T-helper 1 cell treated with Interleukin-12 subunit alpha and Interleukin-12 subunit beta and Interleukin-4 antibody, amounts not matched to agents 30 ng/mL and 1 ng/mL, for 36 hours (primary cell): ENCODE measurements at regions not wholly inside any gene's neighbourhood (a gene's known extent, or its start where the extent isn't known, plus 50 kb on each side); places are given as distances from the start of the nearest gene placed in this dataset.

Source experiments
- intact Hi-C: fragments of 100-400 bp; cut with micrococcal nuclease; formaldehyde crosslinking; loops from one replicate; pipeline ENCODE4 v1.15.1; 2024

DNA sequence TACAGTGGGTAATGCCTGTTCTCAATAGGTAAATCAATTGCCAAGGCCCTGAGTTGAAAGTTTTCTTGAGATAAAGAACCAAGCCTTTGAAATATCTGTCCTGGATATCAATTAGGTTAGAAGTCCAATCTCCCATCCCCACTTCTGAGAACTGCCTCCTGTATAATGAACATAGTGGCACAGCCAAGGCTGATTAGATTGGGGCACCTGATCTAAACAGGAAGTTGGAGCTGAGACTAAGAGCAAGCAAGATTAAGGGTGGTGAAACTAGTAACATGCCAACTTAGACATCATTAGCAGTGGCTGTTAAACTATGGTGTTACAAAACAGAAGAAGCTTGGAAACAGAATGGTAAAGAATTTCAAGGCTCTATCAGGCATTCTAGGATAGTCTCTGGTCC is 137.7 kb upstream of the TMEM108 start:
- intact Hi-C loops: no loop called here

DNA sequence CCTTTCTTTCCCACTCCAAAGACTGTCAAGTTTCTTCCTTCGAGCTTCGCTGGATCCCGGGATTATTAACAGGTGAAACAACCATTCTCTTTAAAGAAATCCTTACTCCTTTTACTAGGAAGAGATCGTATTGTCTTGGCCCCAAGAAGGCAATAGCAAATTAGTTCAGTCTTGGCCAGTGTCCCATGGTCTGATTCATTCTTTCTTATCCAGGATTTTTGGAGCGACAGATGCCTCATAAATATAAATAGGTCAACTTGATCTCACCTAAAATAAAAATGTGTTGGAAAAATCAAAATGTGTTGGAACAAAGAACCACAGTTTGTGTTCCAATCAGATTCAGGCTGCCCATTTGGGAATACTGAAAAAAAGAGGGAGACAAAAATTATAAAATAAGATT is 140.1 kb upstream of the TMEM108 start:
- intact Hi-C loops: no loop called here

DNA sequence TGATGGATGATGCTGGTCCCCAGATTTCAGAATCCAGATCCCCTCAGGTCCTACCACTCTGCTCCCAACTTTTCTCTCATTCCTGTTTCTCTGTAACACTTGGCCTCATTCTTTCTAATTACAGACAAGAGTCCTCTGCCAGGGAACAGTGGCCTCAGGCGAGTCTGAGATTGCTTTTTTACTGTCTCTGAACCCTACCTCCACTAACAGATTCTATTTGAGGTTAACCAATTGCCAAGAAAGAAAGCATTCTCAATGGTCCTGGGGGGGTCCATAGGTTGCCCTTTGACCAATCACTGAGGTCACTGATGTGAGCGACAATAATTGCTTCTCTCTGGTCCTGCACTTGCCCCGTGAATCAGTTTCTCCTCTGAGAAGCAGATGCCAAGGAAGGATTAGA is 145.2 kb upstream of the TMEM108 start:
- intact Hi-C loops: no loop called here

DNA sequence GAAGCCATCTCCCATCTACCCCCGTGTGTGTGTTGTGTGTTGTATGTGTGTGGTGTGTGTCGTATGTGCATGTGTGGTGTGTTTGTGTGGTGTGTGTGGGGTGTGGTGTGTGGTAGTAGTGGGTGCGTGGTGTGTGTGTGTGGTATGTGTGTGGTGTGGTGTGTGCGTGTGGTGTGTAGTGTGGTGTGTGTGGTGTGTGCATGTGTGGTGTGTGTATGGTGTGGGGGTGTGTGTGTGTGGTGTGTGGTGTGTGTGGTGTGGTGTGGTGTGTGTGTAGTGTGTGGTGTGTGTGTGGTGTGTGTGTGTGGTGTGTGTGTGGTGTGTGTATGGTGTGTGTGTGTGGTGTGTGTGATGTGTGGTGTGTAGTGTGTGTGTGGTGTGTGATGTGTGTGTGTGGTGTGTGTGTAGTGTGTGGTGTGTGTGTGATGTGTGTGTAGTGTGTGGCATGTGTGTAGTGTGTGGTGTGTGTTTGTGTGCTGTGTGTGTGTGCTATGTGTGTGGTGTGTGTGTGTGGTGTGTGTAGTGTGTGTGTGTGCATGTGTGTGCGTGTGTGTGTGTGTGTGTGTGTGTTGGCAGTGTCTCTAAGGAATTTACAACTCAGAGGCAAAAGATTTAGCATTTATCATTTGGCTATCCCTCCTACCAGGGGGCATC is 156.3 kb upstream of the TMEM108 start:
- intact Hi-C loops: loop anchor here (5.0 kb wide), 1 partner anchor 145 kb away; no protein-coding TSS in a partner anchor

DNA sequence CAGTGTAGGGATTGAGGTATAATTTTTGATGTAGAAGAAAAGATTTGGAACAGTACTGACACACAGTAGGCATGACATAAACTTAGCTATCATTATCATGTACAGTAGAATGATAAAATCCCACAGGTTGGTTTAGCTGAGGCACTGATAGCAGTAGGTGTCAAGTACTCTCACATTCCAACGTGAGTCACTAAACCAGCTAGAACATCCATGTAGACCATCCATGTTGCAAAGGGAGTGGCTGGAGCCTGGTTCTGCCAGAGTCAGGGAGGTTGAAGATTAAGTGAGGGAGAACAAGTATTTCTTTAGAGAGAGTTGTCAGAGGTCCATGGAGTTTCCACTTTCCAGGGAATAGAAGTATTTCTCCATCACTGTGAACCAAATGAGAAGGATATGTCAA is 157.2 kb upstream of the TMEM108 start:
- intact Hi-C loops: loop anchor here (5.0 kb wide), 1 partner anchor 144 kb away; no protein-coding TSS in a partner anchor

DNA sequence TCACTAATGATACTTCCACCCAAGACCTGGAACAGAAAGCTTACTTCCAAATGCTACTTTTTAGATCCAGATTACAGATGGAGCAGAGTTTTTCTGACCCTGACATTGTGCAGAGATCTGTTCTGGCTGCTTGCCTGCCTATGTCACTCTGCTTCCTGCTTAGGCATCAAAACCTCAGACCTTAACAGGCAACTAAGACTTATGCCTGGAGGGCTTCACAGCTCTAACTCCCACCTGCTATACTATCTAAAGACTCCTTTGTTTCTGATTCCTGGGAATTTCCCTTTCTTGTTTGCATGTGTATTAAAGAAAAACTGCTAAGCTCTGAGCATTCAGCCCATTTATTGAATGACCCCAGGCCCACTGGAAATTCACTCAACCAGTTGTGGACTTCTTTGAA is 157.4 kb upstream of the NPHP3 start:
- intact Hi-C loops: loop anchor here (5.0 kb wide), 1 partner anchor 142 kb away; no protein-coding TSS in a partner anchor

DNA sequence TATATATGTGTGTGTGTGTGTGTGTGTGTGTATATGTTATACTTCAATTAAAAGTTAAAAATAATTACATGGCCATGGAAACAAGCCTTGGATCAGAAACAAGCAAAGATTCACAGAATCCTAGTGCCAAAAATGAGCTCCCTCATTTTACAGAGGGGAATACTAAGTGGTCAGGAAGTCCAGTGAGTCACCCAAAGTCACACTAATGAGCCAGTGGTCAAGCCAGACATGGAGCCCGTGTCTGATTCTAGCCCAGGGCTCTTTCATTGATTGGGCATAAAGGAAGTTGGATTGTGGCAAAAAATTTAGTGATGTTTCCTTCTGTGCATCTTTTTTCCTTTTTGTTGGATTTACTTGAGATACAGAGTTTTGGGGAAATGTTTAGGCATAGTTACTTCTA is 152.5 kb upstream of the NPHP3 start:
- intact Hi-C loops: no loop called here

DNA sequence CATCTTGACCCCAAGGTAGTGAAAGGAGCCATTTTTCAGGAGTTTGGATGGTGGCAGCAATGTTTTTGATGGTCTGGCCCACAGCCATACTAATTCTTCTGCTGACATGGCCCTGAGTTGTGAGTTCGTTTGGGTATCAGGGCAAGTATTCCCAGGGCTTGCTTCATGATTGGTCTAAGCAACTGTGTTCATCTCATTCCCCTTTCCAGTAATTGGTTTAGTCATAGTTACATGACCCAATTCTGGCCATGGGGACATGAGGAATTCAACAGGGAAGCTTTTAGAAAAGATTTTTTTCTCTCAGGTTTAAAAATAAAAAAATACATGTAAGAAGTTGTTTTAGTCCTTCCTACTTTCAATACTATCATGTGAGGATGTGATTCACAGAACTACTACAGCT is 150.5 kb upstream of the NPHP3 start:
- intact Hi-C loops: no loop called here

DNA sequence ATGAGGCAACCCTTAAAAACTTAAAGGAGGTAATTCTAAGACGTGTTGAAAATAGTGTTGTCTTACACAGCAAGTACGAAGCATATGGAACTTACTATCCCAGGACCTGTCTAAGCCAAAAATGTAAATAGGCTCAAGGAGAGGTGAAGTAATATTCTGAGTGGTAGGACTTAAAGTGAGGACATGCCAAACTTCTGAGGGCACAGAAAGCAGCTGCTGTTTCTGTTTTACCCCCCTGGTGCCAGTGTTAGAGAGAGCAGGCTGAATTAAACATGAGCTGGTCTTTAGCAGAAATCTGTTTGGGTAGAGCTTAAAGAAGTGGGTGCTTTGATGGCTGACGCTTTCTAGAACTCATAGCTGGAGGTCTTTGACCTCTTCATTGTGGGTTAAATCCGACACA is 149.7 kb upstream of the NPHP3 start:
- intact Hi-C loops: no loop called here

DNA sequence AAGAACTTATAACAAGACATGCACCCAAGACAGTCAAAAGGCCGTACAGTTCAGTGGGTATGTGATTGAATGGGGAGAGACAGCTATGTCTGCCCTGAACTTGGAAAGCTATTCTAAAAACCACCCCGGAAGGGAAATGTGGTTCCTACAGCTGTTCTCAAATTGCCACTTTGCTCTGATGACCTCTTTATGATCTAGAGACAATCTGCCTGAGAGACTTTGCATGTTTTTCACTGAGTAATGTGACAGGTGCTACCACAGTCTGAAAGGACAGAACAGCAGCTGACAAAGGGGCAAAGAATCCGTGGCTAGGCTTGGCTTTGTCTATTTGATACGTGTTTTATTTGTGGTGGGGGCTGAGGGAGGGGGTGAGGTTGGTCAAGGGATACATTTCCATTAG is 148.3 kb upstream of the NPHP3 start:
- intact Hi-C loops: no loop called here

DNA sequence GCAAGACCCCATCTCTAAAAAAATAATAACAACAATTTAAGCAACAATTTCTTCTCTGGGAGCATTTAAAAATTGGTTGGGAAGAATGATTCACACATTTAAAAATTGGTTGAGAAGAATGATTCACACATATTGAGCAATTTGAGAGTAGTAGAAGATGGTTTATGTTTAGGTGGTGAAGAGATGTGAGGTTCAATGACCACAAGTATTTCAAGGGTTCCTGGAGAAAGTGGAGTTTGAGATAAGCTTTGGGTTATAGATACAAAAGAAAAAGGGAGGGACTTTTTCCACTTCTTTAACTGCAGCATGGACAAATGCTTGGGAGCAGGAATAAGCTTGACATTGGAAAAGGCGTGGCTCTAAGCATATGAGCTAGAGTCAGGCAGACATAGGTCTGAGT is 145.7 kb upstream of the NPHP3 start:
- intact Hi-C loops: no loop called here

DNA sequence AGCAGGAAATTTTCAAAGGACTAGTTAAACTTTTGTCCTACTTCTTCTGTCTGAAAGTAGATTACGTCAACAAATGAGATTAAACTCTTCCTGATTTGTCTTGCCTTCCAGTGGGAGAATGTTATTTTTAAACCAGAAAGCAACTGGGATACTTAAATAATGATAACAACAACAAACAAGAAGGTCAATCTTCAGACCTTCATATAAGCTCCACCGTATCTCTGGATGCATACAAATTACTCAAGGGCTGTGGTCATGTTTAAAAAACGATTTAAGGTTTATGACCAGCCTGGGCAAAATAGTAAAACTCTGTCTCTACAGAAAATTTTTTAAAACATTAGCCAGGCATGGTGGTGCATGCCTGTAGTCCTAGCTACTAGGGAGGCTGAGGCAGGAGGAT is 145.3 kb upstream of the NPHP3 start:
- intact Hi-C loops: no loop called here

DNA sequence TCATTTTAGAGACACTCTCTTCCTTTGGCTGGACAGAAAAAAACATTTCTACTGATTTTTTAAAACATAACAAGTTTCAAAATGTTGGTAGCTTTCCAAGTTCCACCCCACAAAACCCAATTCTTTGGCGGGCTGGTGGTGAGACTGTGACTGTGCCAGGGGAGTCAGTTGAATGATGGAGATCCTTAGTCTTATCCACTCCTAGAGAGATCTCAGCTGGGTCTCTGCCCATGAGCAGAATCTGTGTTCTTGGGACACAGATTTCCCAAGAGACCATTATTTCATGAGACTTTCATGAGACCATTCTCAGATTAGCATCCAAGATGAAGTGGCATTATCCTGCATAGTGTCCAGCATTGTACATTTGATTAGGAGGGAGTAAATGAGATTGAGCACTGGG is 135.1 kb upstream of the NPHP3 start:
- intact Hi-C loops: no loop called here

DNA sequence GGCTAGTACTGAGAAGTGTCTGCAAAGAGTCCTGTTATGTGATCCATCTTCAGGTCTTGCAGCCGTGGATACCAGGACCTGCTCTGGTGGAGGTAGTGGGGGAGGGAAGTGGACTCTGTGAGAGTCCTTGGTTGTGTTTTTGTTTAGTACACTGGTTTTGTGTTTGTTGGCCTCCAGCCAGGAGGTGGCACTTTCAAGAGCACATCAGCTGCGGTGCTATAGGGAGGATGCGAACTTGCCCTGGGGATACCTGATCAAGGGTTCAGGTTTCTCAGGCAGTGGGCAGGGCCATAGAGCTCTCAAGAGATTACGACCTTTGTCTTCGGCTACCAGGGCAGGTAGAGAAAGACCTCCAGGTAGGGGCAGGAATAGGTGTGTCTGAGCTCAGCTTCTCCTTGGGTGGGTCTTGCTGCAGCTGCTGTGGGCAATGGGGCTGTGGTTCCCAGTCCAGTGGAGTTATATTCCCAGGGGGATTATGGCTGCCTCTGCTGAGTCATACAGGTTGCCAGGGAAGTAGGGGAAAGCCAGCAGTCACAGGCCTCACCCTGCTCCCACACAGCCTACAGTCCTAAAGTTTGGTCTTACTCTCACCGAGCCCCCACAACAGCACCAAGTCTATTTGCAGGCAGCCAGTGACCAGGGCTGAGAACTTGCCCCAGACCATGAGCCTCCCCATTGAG is 132.8 kb upstream of the NPHP3 start:
- intact Hi-C loops: no loop called here

DNA sequence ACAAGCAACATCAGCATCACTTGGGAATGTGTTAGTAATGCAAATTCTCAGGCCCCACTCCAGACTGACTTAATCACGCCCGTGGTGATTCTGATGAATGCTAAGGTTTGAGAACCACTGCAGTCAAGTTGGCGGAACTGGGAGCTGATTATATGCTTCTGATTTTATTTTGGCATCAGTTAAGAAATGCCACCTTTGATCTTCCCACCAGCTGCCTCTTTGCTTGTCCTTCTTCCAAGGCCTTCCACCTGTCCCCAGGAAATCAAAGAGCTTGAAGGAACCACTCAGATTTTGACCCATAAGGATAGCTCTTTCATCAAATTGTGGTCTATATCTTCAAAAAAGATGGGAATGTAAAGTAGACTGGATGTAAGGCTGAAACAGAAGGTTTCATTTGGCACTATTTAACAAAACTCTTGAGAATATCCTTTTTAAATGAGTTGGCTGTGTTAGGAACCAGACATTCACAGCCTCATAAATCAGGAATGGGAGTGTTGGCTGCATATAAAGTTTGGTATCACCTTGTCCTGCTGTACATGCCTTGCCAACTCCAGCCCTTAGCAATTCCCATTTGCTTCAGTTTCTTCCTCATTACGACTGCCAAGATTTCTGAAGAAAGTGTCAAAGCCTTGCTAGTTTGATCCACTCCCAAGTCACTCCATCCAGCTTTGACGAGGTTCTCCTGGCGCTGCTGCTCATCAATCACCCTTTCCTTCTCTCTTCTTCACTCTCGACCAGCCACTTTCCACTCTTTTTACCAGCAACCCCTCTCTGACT is 125.8 kb upstream of the NPHP3 start:
- intact Hi-C loops: no loop called here

DNA sequence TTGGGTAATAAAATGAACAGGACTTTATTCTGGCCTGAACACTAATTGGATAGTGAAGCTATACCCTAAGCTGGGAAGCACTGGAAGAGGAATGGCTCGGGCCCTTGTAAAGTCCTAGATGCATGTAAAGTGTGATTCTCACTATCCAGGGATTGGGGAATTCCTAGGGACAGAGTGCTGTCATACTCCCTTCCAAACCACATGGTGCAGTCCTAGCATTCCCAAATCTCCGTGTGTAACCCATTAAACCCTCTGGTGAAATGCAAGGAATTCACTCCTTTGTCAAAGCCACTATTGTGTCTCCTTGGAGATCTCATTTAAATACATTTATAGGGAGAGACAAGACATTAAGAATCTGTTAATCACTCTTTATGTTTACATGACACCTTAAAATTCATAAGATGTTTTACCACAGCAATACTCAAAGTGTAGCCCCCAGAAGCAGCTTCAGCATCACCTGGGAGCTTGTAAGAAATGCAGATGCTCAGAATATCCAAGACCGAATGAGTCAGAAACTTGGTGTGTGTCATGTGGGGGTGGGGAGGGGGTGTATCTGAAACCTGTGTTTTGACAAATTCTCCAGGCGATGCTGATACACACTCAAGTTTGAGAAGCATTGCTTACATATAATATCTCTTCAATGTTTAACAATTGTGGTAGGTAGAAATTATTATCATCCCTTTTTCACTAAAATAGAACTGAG is 121.8 kb upstream of the NPHP3 start:
- intact Hi-C loops: no loop called here

DNA sequence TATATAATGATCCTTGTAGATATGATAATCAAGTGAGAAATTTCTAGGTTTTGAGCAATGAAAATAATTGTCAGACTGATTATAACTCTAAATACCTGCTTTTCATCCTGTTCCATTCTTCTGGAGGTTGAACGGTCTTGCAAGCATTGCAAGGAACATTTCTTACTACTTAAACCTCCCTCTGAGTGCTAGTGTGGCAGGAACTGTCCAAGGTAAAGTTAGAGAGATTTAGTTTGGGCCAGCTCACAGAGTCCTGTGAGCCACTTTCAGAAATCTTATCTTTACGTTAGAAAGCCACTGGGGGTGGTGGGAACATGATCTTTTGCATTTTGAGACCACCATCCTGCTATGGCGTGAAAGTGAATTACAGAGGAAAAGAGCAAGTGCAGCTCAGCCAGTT is 121.1 kb upstream of the NPHP3 start:
- intact Hi-C loops: no loop called here

DNA sequence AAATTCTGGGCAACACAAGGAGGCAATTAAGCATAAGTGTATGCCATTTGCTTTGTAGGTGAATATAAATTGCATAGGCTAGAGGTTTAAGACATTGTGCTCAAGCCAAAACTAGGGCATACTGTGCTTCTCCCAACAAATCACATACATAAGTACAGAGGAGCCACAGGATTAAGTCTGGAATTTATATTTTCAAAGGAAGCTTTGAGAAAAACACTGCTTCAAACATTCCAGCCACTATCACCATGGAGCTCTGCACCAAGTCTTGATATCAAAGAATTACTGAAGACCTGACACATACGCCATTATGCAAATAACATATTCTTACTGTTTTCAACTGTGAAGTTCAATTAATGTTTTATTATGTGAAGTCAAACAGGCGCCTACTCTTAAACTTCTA is 119.4 kb upstream of the NPHP3 start:
- intact Hi-C loops: no loop called here

DNA sequence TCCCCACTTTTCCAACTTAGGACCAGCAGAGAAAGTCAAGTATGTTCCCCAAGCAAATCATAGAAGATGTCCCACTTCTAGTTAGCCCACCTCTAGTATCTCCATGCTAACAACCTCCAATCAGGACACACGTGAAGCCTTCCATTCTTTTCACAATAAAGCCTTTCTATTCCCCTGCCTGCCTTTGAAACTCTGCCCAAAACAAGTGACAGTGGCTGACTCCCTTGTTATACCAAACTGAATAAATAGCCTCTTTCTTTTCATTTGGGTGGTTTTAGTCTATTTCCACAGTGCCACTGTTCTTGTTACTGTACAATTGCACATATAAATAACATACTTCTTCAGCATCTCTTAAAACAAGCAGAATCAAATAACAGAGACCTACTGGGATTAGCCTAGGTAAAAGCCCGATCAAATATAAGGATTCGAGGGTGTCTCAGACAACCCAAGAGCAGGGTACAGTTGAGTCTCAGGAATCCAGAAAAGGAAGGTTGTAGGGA is 118.0 kb upstream of the NPHP3 start:
- intact Hi-C loops: no loop called here

DNA sequence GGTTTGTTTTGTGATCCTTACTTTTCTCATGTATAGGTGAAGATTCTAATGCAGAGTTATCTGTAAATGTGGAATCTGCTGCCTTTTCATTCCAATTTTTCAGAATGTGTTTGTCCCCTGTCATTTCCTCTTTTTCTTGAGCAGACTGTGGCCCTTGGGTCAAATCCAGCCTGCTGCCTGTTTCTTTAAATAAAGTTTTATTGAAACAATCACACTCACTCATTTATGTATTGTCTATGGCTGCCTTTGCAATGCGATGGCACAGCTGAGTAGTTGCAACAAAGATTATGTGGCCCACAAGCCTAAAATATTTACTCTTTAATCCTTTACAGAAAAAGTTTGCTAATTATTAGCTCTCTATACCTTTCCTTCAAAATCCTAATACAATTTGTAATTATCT is 116.3 kb upstream of the NPHP3 start:
- intact Hi-C loops: no loop called here

DNA sequence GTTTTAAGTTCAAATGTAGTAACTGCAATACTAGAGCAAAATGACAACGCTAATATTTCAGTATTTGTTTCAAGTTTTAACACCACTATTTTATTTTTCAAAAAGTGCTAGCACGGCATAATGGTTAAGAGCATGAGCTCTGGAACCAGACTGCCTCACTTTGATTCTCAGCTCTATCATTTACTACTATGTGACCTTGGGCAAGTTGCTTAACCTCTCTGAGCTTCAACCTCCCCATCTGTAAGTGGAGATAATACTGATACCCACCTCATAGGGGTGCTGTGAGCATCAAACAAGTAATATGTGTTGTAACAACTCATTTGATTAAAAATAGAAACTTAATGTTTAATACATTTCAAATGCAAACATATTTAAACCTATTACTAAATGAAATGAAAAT is 115.4 kb upstream of the NPHP3 start:
- intact Hi-C loops: no loop called here

DNA sequence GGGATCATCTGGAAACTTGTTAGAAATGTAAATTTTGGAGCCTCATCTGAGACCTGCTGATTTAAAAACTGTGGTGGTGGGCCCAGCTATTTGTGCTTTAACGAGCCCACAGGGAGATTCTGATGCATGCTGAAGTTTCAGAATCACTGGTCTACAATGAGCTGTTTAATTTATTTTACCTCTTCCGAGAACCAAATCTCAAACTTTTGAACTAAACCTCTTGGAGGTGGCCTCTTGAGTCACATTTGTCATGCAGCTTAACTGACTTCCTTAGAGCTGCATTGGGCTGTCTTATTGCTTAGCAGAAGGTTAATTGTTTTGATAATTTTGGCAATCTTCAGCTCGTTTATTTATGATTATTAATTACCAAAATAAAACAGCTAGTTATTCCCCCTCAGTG is 112.1 kb upstream of the NPHP3 start:
- intact Hi-C loops: no loop called here
